ENCODE measurements at regions not wholly inside any gene's neighbourhood (a gene's known extent, or its start where the extent isn't known, plus 50 kb on each side); places are given as distances from the start of the nearest gene placed in this dataset.
"Not testable (repeated sequence)": the region's sequence is repeated elsewhere in the genome, so short reads cannot be mapped to it uniquely, and the experiment has no call there.

- H3K27ac ChIP-seq; ATAC-seq; H3K27me3 ChIP-seq (ENCODE audit: low read depth); H3K4me1 ChIP-seq; H3K36me3 ChIP-seq; H3K4me3 ChIP-seq; intact Hi-C loops (cut with DNase I); DNase-seq: not testable (repeated sequence)
- H3K9me3 ChIP-seq, result peaks cover 22% of the 10 kb centered on the region
These were observed 1793.7 kb downstream of the UQCRFS1 start for GRCh38 chr19:27419217-27419616.

GRCh38 chr19:27393591-27393990, 1819.4 kb downstream of the UQCRFS1 start:
- no peak overlapping the region for H3K4me3 ChIP-seq
- no peak for ATAC-seq
- no peak for TF ChIP-seq CTCF (IDR thresholded peaks at IDR 0.05)
- H3K9me3 ChIP-seq, result peaks cover 9% of the 10 kb centered on the region
- DNase-seq, result no peak
- no peaks in the 10 kb centered on the region for H3K27me3 ChIP-seq (ENCODE audit: low read depth)
- H3K27ac ChIP-seq, result no peak overlapping the region
- H3K4me1 ChIP-seq, result no peaks in the 10 kb centered on the region
- intact Hi-C loops (cut with DNase I), result no loop called here
- no peaks in the 10 kb centered on the region for H3K36me3 ChIP-seq

GRCh38 chr19:27392027-27392632, 1820.8 kb downstream of the UQCRFS1 start:
- DNase-seq, result peak; percentile 24
- no peak for TF ChIP-seq CTCF (IDR thresholded peaks at IDR 0.05)
- Histone ChIP-seq H3K4me3 (no peak overlapping the region), H3K27ac (no peak overlapping the region), H3K27me3 (ENCODE audit: low read depth) (no peaks in the 10 kb centered on the region), H3K4me1 (no peaks in the 10 kb centered on the region), H3K9me3 (peaks cover 11% of the 10 kb centered on the region), H3K36me3 (no peaks in the 10 kb centered on the region)
- ATAC-seq, result peak; percentile 18 to 23
- intact Hi-C loops (cut with DNase I), result no loop called here

- H3K9me3 ChIP-seq, result peaks cover 15% of the 10 kb centered on the region
- DNase-seq; H3K4me1 ChIP-seq; ATAC-seq; intact Hi-C loops (cut with DNase I); H3K36me3 ChIP-seq; H3K4me3 ChIP-seq; H3K27ac ChIP-seq; H3K27me3 ChIP-seq (ENCODE audit: low read depth): not testable (repeated sequence)
These were observed 1833.6 kb downstream of the UQCRFS1 start for GRCh38 chr19:27379306-27379705.

GRCh38 chr19:27369603-27370002, 1843.3 kb downstream of the UQCRFS1 start:
- peaks cover 26% of the 10 kb centered on the region for H3K9me3 ChIP-seq
- H3K36me3 ChIP-seq; H3K27me3 ChIP-seq (ENCODE audit: low read depth); intact Hi-C loops (cut with DNase I); DNase-seq; ATAC-seq; H3K27ac ChIP-seq; H3K4me1 ChIP-seq; H3K4me3 ChIP-seq: not testable (repeated sequence)

- intact Hi-C loops (cut with DNase I); H3K27ac ChIP-seq; H3K4me3 ChIP-seq; ATAC-seq; H3K4me1 ChIP-seq; H3K27me3 ChIP-seq (ENCODE audit: low read depth); DNase-seq; H3K36me3 ChIP-seq: not testable (repeated sequence)
- peaks cover 57% of the 10 kb centered on the region for H3K9me3 ChIP-seq
These were observed 1850.5 kb downstream of the UQCRFS1 start for GRCh38 chr19:27362438-27362837.

- H3K9me3 ChIP-seq, result peaks cover 72% of the 10 kb centered on the region
- H3K36me3 ChIP-seq, result not testable (repeated sequence)
These were observed 1857.4 kb downstream of the UQCRFS1 start for GRCh38 chr19:27355581-27355980.

More at GRCh38 chr19:27355581-27355980, 1857.4 kb downstream of the UQCRFS1 start:
- H3K4me3 ChIP-seq; H3K4me1 ChIP-seq; ATAC-seq; H3K27ac ChIP-seq; intact Hi-C loops (cut with DNase I); H3K27me3 ChIP-seq (ENCODE audit: low read depth); DNase-seq: not testable (repeated sequence)
